Thoracic aorta (tissue), 2 donors: ENCODE measurements at regions not wholly inside any gene's neighbourhood (a gene's known extent, or its start where the extent isn't known, plus 50 kb on each side); places are given as distances from the start of the nearest gene placed in this dataset.

Source experiments
- ATAC-seq: fragments of 150-250 bp; one replicate; pipeline ENCODE4 v1.8.0; 2017; ENCODE audit warnings: low read depth; ENCODE audit not compliant: insufficient number of reproducible peaks, low FRiP score
- DNase-seq: peaks from one replicate; pipeline ENCODE4 v3.0.0-alpha.2; 2020; ENCODE audit warnings: low spot score
- H3K27ac ChIP-seq, 2 donors: fragments of 200-600 bp; sonication (generic); 1 replicate in 1 of 2; 2 replicates in 1 of 2; pipeline ENCODE4 v1.5.1; 2016; ENCODE audit warnings: mild to moderate bottlenecking in 2 of 2, moderate library complexity in 2 of 2
- H3K27me3 ChIP-seq: fragments of 200-600 bp; sonication (generic); replicated peaks from 2 replicates; pipeline ENCODE4 v1.6.0; 2016; ENCODE audit warnings: mild to moderate bottlenecking; ENCODE audit not compliant: insufficient read depth
- H3K36me3 ChIP-seq: fragments of 200-600 bp; sonication (generic); one replicate; pipeline ENCODE4 v1.5.1; 2016
- H3K4me1 ChIP-seq, 2 donors: fragments of 200-600 bp; sonication (generic); 1 replicate in 1 of 2; 2 replicates in 1 of 2; pipeline versions ENCODE4 v1.5.1 to v1.6.0; 2016; ENCODE audit warnings: low read depth in 2 of 2, mild to moderate bottlenecking in 1 of 2; ENCODE audit not compliant: control insufficient read depth in 1 of 2
- H3K4me3 ChIP-seq: fragments of 200-600 bp; sonication (generic); 2 replicates; pipeline ENCODE4 v1.5.1; 2016; ENCODE audit warnings: mild to moderate bottlenecking
- H3K9me3 ChIP-seq: fragments of 200-600 bp; sonication (generic); 2 replicates; pipeline ENCODE4 v1.5.1; 2016
- TF ChIP-seq, protein P1 (sequence below): fragments of 200-600 bp; sonication (generic); IDR thresholded peaks from one replicate; pipeline ENCODE4 v1.5.1; 2019; ENCODE audit warnings: antibody characterized with exemption

DNA sequence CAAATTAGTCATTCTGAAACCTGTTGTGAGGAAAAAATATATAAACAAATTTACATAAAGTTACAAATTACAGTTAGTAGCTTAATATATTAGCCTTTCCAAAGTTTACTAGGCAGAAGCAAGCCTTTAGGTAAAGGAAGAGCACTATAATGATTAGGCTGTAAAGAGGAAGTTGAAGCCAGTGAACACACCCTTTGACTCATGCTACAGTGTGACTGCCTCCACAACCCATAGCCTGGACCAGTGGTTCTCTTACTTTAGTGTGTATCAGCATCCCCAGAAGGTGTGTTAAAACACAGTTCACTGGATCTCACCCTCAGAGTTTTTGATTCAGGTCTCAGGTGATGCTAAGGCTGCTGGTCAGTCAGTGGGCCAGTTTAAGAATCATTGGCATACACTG lies 91.4 kb upstream of the DEFB112 start:
- Histone ChIP-seq H3K4me1 (no peaks in the 10 kb centered on the region), H3K27me3 (no peaks in the 10 kb centered on the region), H3K9me3 (no peaks in the 10 kb centered on the region), H3K27ac (no peak overlapping the region), H3K4me3 (no peak overlapping the region), H3K36me3 (no peaks in the 10 kb centered on the region)
- DNase-seq (no peak), ATAC-seq (no peak)
- TF ChIP-seq, protein P1, sequence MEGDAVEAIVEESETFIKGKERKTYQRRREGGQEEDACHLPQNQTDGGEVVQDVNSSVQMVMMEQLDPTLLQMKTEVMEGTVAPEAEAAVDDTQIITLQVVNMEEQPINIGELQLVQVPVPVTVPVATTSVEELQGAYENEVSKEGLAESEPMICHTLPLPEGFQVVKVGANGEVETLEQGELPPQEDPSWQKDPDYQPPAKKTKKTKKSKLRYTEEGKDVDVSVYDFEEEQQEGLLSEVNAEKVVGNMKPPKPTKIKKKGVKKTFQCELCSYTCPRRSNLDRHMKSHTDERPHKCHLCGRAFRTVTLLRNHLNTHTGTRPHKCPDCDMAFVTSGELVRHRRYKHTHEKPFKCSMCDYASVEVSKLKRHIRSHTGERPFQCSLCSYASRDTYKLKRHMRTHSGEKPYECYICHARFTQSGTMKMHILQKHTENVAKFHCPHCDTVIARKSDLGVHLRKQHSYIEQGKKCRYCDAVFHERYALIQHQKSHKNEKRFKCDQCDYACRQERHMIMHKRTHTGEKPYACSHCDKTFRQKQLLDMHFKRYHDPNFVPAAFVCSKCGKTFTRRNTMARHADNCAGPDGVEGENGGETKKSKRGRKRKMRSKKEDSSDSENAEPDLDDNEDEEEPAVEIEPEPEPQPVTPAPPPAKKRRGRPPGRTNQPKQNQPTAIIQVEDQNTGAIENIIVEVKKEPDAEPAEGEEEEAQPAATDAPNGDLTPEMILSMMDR = no peak

DNA sequence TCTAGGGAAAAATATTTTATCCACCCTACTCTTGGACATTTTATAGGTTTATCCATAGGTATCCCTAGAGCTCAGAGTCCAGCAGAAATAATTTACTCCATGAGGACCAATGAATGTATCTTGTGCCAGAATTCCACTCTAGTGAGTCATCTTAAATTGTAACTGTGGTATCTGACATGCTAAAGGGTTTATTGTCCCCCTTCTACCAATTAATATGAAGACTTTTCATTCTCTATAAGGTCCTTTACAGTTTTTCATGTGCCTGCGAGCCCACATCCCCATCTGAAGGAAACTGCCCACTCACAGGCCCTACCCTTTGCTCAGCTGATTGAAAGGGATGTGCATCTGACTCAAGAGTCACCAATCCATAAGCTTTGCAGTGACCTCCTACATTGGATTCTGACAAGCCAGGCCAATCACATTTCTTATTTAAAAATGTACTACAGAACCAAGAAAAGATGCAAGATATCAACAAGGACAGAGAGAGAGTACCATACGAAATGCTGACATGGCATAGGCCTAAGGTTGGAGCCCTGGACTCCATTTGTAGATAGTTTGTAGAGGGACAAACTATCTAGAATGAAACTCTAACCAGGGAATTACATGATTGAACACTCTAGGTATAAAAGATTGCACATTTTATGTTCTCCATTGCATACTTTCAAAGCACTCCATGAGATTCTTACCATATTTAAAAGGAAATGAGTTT lies 93.4 kb upstream of the DEFB112 start:
- ATAC-seq (no peak), DNase-seq (no peak)
- TF ChIP-seq, protein P1 = no peak
- Histone ChIP-seq H3K27ac (no peak overlapping the region), H3K9me3 (no peaks in the 10 kb centered on the region), H3K4me1 (no peaks in the 10 kb centered on the region), H3K27me3 (no peaks in the 10 kb centered on the region), H3K36me3 (no peaks in the 10 kb centered on the region), H3K4me3 (no peak overlapping the region)

DNA sequence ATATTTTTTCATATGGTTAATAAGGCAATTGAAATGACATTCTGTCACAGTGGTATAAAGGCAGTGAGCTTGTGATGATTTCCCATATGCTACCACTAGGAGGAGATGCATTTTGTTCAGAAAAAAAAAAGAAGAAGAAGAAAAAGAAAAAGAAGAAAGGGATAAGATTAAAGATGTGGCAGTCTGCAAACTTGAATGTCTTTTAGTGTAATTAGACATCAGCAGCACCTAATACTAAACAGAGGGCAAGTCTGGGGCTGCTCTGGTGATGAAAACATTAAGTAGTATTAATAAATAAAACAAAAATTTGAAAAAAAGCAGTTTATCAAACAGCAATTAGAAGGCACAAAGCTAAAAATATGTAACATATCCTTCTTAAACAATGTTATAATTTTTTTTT lies 95.4 kb upstream of the DEFB112 start:
- DNase-seq (no peak), ATAC-seq (no peak)
- Histone ChIP-seq H3K9me3 (no peaks in the 10 kb centered on the region), H3K4me3 (no peak overlapping the region), H3K4me1 (no peaks in the 10 kb centered on the region), H3K36me3 (no peaks in the 10 kb centered on the region), H3K27ac (no peak overlapping the region), H3K27me3 (no peaks in the 10 kb centered on the region)
- TF ChIP-seq, protein P1 = no peak

DNA sequence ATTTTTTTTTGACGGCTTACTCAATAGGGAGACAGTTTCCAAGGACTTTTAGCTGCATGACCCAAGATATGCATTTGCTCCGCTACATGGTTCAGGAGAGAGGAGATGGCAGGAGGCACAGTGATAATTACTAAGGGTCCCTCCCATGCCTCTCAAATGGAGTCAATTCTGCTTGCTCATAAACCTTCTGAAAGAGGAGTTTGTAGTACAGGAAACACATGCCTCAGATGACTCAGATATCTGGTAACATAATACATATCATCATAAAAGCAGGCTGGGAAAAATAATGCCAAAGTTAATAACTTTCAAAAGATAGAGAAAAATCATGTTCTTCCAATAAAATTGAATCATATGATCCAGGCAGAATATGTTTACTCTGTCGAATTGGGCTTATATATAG lies 97.6 kb upstream of the DEFB112 start:
- TF ChIP-seq, protein P1 = no peak
- Histone ChIP-seq H3K9me3 (no peaks in the 10 kb centered on the region), H3K36me3 (no peaks in the 10 kb centered on the region), H3K27ac (no peak overlapping the region), H3K27me3 (no peaks in the 10 kb centered on the region), H3K4me3 (no peak overlapping the region), H3K4me1 (no peaks in the 10 kb centered on the region)
- DNase-seq = no peak
- no peak for ATAC-seq

DNA sequence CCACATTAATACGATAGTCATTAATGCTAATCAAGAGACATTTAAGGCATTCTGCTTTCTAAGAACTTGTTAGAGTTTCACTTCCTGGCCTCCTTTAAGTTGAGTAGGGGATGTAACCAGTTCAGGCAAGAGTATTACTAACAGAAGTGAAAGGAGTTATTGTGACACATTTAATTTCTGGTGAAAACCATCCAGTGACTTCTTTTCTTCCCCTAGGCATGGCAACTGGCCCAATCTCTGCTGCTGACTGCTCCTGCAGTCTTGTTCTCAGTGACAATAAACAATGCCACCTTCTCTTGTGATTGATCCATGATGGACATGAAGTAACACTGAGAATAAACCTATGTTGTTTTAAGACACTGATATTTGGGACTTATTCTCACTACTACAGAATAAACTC lies 130.9 kb upstream of the DEFB112 start:
- TF ChIP-seq, protein P1 = no peak
- Histone ChIP-seq H3K9me3 (no peaks in the 10 kb centered on the region), H3K36me3 (no peaks in the 10 kb centered on the region), H3K27me3 (no peaks in the 10 kb centered on the region), H3K4me3 (no peak overlapping the region), H3K4me1 (no peaks in the 10 kb centered on the region), H3K27ac (no peak overlapping the region)
- no peak for DNase-seq
- ATAC-seq = no peak
